Midbrain (tissue), 1 donor: ENCODE measurements at regions not wholly inside any gene's neighbourhood (a gene's known extent, or its start where the extent isn't known, plus 50 kb on each side); places are given as distances from the start of the nearest gene placed in this dataset.

Experiments
- DNase-seq: peaks from one replicate; lab custom pipeline; 2025; lab: John Stamatoyannopoulos, UW

- DNase-seq = no peak
These were observed 63.6 kb upstream of the LY86 start for GRCh38 chr6:6524951-6525350.

GRCh38 chr6:6525933-6526332 lies 62.6 kb upstream of the LY86 start:
- DNase-seq = no peak

- no peak for DNase-seq
These were observed 59.2 kb upstream of the LY86 start for GRCh38 chr6:6529275-6529674.

DNA sequence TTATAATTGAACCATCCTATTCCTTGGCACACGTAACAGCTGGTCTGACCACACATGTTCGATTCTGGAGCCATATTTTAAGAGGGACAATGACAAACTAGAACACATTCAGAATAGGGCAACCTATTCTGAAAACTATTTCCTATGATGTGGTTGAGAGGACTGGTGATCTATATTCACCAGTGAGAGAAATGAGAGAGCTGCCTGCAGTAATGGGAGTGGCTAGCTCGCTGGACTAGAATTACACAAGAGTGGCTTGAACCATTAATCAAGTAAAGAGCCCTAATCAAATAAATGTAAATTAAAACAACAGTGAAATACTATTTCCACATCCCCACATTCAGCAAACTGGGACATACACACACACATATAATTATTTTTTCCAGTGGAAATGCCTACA lies 55.3 kb upstream of the LY86 start:
- no peak for DNase-seq

GRCh38 chr6:6534399-6534798 lies 54.1 kb upstream of the LY86 start:
- no peak for DNase-seq

DNA sequence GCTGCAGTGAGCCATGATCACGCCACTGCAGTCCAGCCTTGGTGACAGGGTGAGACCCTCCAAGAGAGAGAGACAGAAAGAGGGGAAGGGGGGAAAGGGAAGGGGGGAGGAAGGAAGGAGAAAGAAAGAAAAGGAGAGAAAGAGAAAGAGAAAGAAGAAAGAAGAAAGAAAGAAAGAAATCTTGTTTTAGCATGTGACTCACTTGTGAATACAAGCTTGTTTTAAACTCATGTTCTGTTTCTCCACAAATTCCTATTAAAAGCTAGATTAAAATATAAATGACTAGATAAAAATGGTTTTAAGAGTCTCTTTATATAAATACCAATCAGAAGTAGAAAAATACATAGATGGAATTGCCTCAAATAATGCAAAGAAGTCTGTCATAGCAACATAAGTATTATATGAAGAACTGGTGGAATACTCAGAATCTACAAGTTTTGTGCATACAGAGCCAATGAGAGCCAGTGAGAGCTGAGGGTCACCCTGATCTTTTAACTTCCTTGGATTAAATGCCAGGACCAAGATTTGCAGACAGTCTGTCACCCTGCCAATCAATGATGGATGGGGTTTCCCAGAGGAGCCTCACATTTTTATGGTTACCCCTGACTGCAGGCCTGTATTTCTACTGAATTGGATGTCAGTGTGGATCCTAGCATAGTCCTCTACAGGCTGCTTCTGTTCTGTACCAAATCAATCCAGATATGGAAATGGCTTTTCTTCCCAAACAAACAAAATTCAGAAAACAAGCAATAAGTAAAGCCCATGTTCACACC lies 50.8 kb upstream of the LY86 start:
- DNase-seq = no peak

GRCh38 chr6:6538261-6538660 lies 50.3 kb upstream of the LY86 start:
- DNase-seq = no peak
